T-helper 2 cell treated with Interferon-gamma antibody and Interleukin-4, amounts not matched to agents 100 ng/mL and 5 ng/mL, for 36 hours (primary cell): ENCODE measurements at regions not wholly inside any gene's neighbourhood (a gene's known extent, or its start where the extent isn't known, plus 50 kb on each side); places are given as distances from the start of the nearest gene placed in this dataset.

Source experiments
- intact Hi-C: fragments of 100-400 bp; cut with micrococcal nuclease; formaldehyde crosslinking; loops from one replicate; pipeline ENCODE4 v1.15.1; 2023

DNA sequence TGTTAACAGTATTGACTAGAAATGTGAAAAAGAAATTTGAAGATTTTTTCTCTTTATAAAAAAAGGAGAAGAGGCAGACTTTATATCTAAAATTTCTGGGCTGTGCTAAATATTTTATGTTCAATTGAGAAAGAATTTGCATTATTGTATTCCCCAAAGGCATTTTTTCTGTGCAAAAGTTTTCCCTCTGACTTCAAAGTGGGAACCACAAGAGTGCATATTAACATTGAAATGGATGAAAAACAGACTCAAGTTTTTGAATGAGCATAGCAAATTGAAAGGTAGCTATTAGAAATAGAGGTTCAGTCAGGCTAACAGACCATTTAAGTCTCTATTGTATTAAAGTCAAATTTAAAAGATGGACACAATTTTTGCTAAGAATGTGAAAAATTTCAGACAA is 95.2 kb downstream of the RASSF9 start:
- intact Hi-C loops: no loop called here

DNA sequence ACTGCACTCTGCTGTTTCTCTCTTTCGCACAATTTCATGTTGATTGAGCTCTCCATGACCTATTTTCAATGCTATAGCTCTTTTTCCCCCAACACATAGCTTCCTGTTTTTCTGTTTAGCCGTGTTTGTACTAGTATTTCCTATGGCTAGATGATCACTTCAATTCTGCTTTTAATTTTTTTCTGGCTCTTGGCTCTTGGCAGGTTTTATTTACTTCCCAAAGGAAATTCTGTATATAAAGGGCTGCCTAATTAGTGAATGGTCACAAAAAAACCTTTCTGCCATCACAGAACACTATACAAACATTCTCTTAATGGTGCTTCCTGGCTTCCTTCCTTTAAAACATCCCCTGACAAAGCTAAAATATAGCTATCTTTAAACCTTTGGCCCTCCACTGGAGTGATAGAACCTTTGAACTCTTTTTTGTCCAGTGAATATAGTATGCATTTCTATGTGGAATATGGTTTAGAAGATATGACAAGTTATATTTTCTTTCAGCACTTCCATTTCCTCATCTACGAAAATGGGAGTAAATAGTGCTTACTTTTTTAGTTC is 88.2 kb downstream of the RASSF9 start:
- intact Hi-C loops: no loop called here
